22Rv1 (cell line): ENCODE measurements at regions not wholly inside any gene's neighbourhood (a gene's known extent, or its start where the extent isn't known, plus 50 kb on each side); places are given as distances from the start of the nearest gene placed in this dataset.

Experiments used
- H3K27ac ChIP-seq: fragments of 450-650 bp; 2 replicates; pipeline ENCODE4 v1.5.1; 2017
- CTCF ChIP-seq: fragments of 450-650 bp; IDR thresholded peaks from 2 replicates; pipeline ENCODE4 v1.5.1; 2017; ENCODE audit warnings: mild to moderate bottlenecking
- ZFX ChIP-seq: fragments of 450-650 bp; IDR thresholded peaks from 2 replicates; pipeline ENCODE4 v1.6.1; 2017; ENCODE audit warnings: antibody characterized with exemption, borderline replicate concordance

GRCh38 chr17:72422204-72422504, 301.3 kb downstream of the SOX9 start:
- TF ChIP-seq ZFX (no peak), CTCF (no peak)
- no peak overlapping the region for H3K27ac ChIP-seq

DNA sequence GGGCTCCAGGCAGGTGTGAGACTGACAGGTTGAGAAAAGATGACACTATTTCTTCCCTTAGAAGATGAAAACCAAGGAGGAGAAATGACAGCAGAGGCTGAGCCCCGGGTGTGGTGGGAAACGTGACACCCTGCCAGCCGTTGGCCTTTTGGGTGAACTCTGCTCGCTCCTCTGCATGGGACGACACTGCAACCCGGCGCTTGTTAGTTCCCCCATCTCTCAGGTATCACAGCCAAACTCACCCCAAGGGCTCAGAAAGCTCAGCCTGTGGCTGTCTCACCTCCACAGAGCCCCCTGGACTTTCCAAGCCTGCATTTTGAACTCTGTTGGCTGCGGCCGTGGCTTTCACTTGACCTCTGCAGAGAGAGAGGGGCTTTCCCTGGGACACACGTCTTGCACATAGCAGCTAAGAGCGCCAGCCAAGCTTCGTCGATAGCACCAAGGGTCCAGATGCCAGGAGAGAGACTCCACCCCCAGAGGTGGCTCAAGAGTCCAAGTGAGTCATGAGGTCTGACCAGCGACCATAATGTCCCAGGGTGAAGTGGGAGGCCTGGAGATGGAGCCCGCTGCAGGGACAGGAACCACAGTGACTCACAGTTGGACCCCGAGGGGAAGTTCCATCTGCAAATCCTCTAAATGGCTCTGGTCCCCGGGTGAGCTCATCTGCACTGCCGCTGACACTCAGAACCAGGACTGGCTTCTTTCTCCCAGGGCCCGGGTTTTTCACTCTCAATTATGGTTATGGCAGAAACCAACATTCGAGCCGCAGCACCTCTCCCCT, 301.9 kb downstream of the SOX9 start:
- no peak for TF ChIP-seq ZFX
- TF ChIP-seq CTCF, result no peak
- H3K27ac ChIP-seq, result no peak overlapping the region

DNA sequence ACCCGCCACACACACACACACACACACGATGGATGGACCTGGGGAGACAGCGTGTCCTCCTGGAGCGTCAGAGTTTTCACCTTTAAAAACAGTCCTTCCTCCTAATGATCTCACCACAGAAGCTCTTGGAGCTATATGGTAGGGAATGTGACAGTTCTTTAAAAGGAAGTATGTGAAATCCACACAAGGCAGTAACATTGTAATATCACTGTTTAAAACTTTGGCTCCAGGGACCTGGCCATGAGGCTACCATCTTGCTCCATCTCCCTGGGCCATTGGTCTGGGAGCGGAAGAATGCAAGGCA, 302.4 kb downstream of the SOX9 start:
- no peak for TF ChIP-seq ZFX
- no peak for TF ChIP-seq CTCF
- H3K27ac ChIP-seq, result no peak overlapping the region

DNA sequence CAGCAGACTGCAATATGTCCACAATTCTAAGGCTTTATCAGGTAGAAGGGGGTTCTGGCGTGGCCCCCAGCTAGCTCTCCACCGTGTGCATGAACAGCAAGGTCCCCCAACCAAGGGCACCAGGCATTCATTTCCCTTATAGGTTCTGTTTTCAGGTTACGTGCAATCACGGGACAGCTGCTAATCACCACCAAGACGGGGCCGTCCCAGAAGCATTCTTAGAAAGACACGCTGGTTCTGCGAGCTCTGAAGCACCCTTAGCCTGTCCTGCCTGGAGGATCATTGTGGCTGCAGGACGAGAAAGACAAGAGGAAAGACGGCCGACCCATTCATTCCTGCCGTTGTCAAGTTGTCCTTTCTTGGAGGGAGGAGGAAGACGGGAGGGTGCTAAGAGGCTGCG, 302.9 kb downstream of the SOX9 start:
- no peak for TF ChIP-seq ZFX
- TF ChIP-seq CTCF, result no peak
- H3K27ac ChIP-seq, result no peak overlapping the region

GRCh38 chr17:72424505-72425117, 303.8 kb downstream of the SOX9 start:
- TF ChIP-seq ZFX, result no peak
- H3K27ac ChIP-seq, result no peak overlapping the region

DNA sequence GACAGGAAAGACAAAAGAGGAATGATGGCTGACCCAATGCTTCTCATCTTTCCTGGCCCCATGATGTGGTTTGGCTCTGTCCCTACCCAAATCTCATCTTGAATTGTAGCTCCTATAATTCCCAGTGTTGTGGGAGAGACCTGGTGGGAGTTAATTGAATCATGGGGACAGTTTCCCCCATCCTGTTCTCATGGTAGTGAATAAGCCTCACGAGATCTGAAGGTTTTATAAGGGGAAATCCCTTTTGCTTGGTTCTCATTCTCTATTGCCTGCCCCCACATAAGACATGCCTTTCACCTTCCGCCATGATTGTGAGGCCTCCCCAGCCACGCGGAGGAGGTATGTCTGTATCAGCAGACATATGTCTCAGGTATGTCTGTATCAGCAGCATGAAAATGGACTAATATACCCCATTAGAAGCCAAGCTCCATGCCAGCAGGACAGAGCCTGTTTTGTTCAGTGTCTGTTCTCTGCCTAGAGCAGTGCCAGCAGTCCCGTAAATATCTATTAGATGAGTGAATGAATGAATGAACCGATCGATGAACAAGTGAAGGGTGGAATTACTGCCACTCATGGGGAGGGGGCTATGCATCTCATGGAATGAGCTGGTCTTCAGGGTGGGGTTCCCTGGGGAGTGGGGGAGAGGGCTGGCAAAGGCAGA, 304.4 kb downstream of the SOX9 start:
- TF ChIP-seq CTCF, result no peak
- TF ChIP-seq ZFX, result no peak
- H3K27ac ChIP-seq, result no peak overlapping the region

DNA sequence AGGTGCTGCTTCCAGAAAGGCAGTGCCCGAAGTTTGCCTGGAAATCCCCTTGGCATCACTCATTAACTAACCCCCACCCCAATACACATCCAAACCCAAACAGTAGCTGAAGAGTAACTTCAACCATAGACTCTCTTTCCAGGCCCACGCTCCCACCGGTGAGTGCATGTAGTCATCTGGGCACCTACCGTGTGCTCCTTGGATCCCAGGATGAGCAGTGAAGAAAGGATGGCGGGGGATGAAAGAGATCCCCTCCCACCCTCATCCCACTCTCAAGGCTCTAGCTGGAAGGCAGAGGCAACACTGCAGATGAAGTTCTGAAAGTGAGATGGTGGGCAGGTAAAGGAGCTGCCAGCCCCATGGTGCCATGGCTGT, 305.0 kb downstream of the SOX9 start:
- TF ChIP-seq ZFX (no peak), CTCF (no peak)

More for the DNA sequence above, 305.0 kb downstream of the SOX9 start:
- H3K27ac ChIP-seq, result no peak overlapping the region
